Uterus (tissue), 2 donors: ENCODE measurements at regions not wholly inside any gene's neighbourhood (a gene's known extent, or its start where the extent isn't known, plus 50 kb on each side); places are given as distances from the start of the nearest gene placed in this dataset.

Experiments used
- CTCF ChIP-seq, 4 experiments: fragments of 200-600 bp in 2 of 4; fragments of 450-650 bp in 2 of 4; sonication (generic) in 2 of 4; IDR thresholded peaks; one replicate each; pipeline ENCODE4 v1.5.1; 2016 to 2019; ENCODE audit warnings: antibody characterized with exemption in 4 of 4, mild to moderate bottlenecking in 2 of 4, moderate library complexity in 1 of 4
- POLR2A ChIP-seq, 2 donors: fragments of 450-650 bp; IDR thresholded peaks; one replicate each; pipeline ENCODE4 v1.6.1; 2016; ENCODE audit warnings: antibody characterized with exemption in 2 of 2, mild to moderate bottlenecking in 1 of 2, moderate library complexity in 1 of 2

GRCh38 chr2:16044946-16045456 lies 104.7 kb downstream of the MYCN start:
- TF ChIP-seq CTCF (IDR thresholded peaks at IDR 0.05) (no peak), POLR2A (IDR thresholded peaks at IDR 0.05) (no peak)
